ENCODE measurements at regions not wholly inside any gene's neighbourhood (a gene's known extent, or its start where the extent isn't known, plus 50 kb on each side); places are given as distances from the start of the nearest gene placed in this dataset.
"Not testable (repeated sequence)": the region's sequence is repeated elsewhere in the genome, so short reads cannot be mapped to it uniquely, and the experiment has no call there.

DNA sequence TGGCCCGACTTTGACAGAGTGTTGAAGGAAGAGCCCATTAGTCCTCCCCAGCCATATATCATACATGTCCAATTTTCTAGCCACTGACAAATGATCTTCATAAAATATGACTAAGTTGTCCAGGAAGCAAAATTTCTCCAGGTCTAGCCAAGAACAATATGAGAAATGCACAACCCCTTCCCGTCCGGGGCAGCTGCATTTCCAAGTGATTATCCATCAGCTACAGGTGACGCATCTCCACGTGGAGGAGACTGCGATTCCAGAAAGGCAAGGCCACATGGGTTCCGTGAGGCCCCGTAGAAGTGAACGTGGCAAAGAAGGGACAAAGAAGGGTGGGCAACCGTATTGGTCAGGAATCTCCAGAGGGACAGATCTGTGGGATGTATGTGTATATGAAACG lies 118.6 kb downstream of the ATP6V0E2 start:
- not testable (repeated sequence) for DNase-seq (ENCODE audit: low read depth in 3 of 3, low spot score in 1 of 3)

DNA sequence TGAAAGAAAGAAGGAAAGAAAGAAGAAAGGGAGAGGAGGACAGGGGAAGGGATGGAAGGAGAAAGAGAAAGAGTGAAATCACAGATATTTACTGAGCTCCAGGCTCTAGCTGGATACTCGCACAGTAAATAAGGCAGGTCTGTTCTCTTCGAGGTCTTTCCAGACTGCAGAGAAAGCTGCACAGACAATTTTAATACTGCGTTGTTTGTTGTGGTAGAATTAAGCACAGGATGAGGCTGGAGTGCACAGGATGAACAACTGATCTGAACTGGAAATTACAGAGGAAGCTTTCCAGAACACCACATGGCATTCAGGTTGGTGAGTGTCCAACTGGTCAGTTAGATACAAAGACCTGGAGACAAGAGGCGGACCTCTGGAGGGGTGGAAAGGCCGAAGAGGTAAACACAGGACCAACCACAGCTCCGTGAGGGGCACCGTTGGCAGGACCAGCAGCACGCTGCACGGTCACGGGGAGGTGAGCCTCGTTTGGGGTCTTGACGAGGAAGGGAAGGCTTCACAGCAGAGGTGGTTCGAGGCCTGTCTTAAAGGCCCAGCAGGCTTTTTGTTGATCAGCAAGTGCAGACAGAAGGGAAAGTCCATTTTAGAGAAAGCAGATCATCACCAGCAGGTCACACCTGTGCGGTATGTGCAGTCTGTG lies 121.7 kb downstream of the ATP6V0E2 start:
- DNase-seq (ENCODE audit: low read depth in 3 of 3, low spot score in 1 of 3) = not testable (repeated sequence)

DNA sequence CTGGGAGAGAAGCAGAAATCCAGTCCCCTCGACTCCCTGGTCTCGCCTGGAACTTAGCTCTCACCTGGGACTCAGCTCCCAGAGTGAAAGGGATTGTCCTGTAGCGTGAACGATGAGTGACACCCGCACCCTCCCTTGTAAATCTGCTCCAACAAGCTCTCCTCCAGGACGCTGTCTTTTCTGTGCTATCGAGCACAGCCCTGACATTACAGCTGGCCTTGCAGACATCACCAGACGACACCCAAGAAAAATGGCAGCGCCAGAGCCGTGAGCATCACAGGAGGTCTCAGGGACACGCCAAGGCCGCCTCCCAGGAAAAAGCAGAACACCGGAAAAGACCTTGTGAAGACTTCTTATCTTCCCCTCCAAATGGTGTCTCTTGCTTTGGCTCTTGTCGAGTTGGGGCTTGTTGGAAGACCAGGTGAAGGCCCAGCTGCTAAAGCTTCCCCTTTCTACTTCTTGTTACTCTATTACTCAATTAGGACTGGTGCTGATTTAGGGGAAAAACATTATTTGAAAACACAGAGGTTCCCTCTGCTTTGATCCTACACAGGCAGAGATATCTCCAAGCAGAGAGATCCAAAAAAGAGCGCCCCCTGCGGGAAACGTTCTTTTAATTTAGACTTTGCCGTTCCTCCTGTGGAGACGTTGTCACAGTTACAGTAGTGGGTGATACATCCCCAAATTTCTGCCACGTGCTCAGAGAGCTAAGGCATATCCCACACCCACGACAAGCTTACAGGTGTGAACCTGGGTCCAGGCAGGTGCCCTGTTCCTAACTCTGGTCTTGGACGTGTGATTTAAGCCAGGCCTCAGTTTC lies 127.2 kb downstream of the ATP6V0E2 start:
- peak in 1 of 3 donors; percentile 4 for DNase-seq (ENCODE audit: low read depth in 3 of 3, low spot score in 1 of 3)

DNA sequence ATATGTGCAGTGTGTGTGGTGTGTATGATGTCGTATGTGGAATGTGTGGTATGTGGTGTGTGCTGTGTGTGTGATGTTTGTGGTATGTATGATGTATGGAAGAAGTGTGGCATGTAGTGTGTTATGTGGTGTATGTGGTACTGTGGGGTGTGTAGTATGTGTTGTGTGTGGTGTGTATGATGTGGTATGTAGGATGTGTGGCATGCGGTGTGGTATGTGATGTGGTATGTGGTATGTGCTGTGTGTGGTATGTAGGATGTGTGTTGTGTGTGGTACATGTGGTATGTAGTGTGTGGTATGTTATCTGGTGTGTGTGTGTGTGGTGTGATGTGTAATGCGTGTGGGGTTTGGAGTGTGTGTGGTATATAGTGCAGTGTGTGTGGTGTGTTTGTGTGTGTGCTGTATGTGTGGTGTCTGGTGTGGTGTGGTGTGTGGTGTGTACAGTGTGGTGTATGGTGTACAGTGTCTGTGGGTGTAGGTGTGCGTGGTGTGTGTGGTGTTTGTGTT lies 129.6 kb downstream of the ATP6V0E2 start:
- no peak for DNase-seq (ENCODE audit: low read depth in 3 of 3, low spot score in 1 of 3)

DNA sequence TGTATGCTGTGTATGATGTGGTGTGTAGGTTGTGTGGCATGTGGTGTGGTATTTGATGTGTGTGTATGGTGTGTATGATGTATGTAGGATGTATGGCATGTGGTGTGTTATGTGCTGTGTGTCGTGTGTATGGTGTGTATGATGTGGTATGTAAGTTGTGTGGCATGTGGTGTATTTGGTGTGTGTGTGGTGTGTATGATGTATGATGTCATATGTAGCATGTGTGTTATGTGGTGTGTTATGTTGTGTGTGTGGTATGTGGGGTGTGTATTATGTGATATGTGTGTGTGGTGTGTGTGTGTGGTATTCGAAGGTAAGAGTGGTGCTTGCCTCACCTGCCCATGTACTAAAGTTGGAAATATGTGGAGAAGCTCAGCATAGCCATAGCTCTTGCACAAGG lies 130.2 kb downstream of the ATP6V0E2 start:
- not testable (repeated sequence) for DNase-seq (ENCODE audit: low read depth in 3 of 3, low spot score in 1 of 3)

DNA sequence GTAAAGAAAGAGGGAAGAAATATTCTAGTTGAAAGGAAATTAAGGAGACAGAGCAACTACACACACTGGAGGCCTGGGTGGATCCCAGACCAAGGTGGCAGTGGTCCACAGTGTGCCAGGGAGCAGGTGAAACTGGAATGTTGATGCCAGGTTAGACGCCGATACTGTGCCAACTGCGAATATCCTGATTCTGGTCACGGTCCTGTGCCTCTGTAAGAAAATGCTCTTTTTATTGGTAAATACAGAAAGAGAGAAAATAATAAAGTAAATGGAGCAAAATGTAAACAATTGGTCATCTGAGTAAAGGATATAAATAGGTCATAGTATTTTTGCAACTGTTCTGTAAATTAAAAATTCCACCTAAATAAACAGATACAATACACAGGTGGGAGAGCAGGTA lies 131.1 kb downstream of the ATP6V0E2 start:
- not testable (repeated sequence) for DNase-seq (ENCODE audit: low read depth in 3 of 3, low spot score in 1 of 3)

DNA sequence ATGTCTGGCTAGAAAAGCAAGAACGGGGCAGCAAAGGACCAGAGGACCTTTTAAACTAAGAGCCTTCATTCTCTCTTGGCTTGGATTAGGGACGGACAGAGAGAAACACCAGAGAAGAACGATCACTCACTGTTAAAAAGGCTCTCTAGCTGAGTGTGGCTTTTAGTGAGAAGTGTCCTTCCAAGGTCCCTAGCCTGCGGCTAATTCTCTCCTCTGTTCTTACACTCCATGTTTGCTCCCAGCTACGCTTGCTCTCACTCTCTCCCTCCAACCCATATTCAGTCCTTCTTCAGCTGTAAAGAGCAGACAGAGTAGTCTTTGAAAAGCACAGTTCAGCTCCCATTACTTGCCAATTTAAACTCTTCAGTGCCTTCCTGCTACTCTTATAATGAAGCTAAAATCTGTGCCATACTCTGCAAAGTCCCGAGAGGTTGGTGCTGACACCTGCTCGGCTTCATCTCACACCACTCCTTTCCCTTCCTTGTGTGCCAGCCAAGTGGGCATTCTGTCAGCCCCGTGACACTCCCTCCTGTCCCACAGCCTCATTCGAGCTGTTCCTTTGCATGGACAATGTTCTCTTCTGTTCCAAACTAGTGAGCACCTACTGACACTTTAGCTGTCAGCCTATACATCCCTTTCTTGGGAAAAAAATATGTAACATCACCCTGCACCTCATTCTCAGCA lies 136.0 kb downstream of the ATP6V0E2 start:
- not testable (repeated sequence) for DNase-seq (ENCODE audit: low read depth in 3 of 3, low spot score in 1 of 3)

DNA sequence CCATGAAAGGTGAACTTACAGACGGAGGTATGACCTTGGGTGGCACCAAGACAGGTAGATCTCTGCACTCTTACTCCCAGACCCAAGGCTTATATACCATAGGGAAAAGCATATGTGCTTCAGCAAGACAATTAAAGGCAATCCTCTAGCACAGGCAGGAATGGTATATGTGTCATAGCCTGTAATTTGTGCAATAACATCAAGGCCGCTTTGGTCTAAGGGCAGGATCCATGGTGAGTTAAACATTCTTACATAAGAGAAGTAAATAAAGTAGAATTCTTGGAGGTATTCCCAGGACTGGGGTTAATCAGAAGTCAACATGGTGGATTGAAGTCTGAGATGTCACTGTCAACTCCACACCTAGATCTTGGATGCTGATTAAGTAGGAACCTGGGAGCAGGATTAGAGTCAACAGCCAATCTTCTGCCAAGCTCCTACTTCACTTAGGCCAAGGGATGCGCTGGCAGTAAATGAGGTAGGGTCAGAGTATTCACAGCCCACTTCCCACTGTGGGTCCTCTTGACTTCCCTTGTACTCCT lies 143.0 kb downstream of the ATP6V0E2 start:
- DNase-seq (ENCODE audit: low read depth in 3 of 3, low spot score in 1 of 3) = not testable (repeated sequence)

DNA sequence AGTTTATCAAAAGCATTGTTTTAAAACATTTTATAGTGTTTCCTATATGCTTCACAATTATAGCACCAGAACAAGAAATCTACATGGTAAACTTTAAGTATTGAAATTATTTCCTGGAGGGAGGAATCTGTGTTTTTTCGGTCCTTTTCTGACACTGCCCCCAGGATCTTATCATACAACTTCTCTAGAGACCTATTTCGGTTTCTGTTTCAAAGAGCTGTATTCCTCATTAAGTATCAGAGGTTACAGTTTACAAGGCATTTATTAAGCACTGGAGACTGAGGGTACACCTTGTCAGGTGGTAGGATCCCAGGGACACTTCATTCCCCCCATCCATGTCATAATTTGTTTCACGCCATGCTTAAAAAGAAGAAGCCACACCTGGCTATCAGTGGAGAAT lies 146.4 kb downstream of the ATP6V0E2 start:
- DNase-seq (ENCODE audit: low read depth in 3 of 3, low spot score in 1 of 3) = not testable (repeated sequence)

DNA sequence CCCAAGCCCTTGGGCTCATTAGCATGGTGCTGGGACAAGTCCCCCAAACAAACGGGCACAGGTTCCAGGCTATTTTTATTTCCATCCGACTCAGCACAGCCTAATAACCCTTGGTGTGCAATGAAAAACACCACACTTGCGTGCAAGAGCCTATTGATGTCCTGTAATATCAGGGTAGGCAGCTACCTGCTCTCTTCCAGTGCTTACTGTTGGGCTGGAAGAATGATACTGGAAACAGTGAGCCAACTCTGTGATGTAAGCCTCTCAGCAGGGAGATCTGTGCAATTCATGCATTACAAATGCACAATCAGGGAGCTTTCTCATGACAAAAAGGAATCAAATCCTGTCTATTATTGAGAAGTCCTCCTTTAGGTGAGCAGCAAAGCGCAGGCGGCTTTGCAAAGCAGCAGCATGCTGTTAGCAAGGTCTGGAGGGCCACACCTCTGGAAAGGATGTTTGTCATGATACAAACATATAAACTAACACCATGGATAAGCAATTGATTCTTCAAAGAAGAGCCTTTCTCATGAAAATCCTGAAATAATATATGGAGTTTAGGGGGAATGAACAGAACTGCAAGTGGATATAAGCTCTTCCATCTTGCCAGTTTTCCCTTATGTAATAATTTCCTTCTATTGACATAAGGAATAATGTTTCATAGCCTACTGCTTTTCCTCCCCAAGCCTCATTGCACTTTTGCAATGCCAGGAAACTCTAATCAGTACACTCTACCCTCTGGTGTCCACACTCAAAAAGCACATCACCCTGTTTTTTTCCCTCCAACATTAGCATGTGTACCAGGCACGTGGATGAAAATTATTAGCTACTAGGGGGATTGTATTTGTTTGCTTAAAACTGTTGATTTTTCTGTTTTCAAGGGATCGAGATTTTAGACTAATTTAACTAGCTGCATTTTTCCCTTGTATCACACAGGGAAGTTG lies 151.1 kb downstream of the ATP6V0E2 start:
- DNase-seq (ENCODE audit: low read depth in 3 of 3, low spot score in 1 of 3) = not testable (repeated sequence)

DNA sequence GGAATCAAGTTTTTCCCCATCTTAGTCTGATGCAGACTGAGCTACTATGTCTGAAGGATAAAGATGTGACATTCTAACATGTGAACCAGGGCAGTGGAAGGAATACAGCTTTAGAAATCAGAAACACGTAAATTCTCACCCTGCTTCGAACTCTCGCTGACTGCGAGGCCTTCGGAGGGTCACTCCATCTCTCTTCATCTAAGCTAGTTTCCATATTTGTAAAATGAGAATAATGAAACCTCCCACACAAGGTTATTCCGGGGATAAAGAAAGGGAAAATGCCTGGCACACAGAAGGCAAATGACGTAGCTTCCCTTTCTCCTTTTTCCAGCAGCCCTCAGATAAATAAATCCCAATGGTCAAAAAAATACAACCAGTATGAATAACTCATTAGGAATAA lies 152.0 kb downstream of the ATP6V0E2 start:
- DNase-seq (ENCODE audit: low read depth in 3 of 3, low spot score in 1 of 3) = not testable (repeated sequence)

DNA sequence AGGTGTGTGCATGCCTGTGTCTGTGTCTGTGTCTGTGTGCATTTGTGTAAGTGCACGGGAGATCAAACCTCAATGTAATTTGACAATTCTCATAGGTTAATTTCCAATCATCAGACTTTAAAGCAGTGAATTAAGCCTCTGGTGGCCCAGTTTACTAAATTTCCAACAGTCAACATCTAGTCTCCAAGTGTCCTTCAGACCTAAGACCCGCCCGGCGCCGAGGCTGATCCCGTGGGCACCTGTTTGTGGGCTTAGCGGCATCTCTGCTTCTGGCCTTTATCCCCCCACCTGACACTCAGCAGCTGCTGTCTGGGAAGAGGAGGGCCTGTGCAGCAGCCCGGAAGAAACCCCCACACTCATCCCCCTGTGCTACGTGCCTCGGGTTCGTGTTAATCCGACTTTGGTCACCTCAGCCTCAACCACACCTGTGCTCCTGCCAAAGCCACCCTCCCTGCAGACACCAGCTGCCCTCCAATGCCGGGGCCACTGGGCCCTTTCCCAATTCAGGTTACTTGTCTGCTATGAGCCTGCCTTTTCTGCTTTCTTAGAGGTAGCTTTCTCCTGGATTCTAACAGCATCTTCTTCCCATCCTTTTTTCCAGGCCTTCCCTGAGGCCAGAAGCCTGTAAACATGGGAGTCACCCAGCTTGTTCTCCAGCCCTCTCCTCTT lies 154.7 kb downstream of the ATP6V0E2 start:
- DNase-seq (ENCODE audit: low read depth in 3 of 3, low spot score in 1 of 3) = not testable (repeated sequence)

DNA sequence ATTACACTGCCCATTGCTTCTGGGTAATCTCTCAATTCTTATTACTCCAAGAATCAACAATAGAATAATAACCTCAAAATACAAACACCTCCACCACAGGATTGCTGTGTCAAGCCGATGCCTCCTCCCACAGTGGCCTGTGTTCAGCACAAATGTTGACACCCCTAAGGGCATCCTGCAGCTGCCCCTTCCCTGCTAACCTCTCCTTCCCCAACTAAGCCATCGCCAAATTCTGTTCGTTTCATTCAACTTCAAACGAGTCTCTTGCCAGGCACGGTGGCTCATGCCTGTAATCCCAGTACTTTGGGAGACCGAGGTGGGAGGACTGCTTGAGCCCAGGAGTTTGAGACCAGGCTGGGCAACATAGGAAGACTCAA lies 155.2 kb downstream of the ATP6V0E2 start:
- DNase-seq (ENCODE audit: low read depth in 3 of 3, low spot score in 1 of 3) = not testable (repeated sequence)

DNA sequence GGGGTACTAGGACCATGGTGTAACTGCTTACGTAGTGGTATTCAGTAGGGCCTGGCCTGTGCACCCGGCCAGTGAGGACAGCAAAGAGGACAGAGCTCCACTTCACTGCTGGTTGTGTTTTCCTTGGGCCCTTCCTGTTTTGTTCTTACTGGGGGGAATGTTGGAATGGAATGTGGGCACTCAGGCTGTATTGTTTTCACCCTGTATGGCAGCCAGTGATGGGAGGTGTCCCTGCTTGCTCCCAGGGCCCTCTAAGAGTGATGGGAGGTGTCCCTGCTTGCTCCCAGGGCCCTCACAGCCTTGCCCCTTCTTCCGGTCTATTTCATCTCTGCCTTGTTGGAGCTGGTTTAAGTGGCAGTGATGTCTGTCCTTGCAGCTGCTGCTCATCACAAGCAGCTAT lies 158.0 kb downstream of the ATP6V0E2 start:
- not testable (repeated sequence) for DNase-seq (ENCODE audit: low read depth in 3 of 3, low spot score in 1 of 3)

DNA sequence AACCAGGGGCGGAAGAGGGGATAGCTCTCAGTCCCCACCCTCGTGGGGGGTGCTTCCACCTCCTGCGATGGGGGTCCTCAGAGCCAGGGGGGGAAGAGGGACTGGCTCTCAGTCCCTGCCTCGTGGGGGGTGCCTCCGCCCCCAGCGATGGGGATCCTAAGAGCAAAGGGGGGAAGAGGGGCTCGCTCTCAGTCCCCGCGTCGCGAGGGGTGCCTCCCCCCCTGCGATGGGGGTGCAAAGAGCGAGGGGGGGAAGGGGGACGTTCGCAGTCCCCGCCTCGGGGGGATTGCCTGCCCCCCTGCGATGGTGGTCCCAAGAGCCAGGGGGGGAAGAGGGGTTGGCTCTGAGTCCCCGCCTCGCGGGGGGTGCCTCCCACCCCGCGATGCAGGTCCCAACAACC lies 159.9 kb downstream of the ATP6V0E2 start:
- DNase-seq (ENCODE audit: low read depth in 3 of 3, low spot score in 1 of 3) = not testable (repeated sequence)

DNA sequence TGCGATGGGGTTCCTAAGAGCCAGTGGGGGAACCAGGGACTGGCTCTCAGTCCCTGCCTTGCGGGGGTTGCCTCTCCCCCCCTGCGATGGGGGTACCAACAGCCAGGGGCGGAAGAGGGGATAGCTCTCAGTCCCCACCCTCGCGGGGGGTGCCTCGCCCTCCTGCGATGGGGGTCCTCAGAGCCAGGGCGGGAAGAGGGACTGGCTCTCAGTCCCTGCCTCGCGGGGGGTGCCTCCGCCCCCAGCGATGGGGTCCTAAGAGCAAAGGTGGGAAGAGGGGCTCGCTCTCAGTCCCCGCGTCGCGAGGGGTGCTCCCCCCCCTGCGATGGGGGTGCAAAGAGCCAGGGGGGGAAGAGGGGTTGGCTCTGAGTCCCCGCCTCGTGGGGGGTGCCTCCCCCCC lies 162.0 kb downstream of the ATP6V0E2 start:
- DNase-seq (ENCODE audit: low read depth in 3 of 3, low spot score in 1 of 3) = not testable (repeated sequence)

DNA sequence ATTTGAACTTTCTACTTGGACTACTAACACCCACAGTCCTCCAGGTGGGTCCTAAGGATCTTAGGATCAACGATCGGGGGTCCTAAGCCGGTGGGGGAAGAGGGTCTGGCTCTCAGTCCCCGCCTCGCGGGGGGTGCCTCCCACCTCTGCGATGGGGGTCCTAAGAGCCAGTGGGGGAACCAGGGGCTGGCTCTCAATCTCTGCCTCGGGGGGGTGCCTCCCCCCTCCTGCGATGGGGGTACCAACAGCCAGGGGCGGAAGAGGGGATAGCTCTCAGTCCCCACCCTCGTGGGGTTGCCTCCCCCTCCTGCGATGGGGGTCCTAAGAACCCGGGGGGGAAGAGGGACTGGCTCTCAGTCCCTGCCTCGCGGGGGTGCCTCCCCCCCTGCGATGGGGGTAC lies 165.3 kb downstream of the ATP6V0E2 start:
- DNase-seq (ENCODE audit: low read depth in 3 of 3, low spot score in 1 of 3) = not testable (repeated sequence)

DNA sequence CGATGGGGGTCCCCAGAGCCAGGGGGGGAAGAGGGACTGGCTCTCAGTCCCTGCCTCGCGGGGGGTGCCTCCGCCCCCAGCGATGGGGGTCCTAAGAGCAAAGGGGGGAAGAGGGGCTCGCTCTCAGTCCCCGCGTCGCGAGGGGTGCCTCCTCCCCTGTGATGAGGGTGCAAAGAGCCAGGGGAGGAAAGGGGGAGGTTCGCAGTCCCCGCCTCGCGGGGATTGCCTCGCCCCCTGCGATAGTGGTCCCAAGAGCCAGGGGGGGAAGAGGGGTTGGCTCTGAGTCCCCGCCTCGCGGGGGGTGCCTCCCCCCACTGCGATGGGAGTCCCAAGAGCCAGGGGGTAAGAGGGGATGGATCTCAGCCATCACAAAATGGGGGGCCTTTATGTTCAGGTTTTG lies 168.5 kb downstream of the ATP6V0E2 start:
- DNase-seq (ENCODE audit: low read depth in 3 of 3, low spot score in 1 of 3) = not testable (repeated sequence)

DNA sequence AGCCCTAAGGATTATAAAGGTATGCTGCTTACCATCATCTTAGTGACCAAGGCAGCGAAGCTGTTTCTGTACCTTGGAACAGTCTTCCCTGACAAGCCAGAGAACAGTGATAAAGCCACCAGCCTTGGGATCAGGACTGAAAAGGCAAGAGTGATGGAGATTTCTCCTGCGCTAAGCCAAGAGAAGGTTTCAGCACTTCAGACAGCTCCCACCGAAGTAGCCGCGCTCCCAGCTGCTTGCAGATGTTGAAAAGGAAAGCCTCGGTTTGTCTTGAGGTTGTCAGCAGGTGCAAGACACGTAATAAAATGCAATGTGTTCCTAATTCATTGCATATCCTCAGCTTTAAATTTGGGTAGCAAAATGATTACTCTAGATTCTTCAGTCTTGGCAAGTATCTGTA lies 171.0 kb downstream of the ATP6V0E2 start:
- DNase-seq (ENCODE audit: low read depth in 3 of 3, low spot score in 1 of 3) = not testable (repeated sequence)

DNA sequence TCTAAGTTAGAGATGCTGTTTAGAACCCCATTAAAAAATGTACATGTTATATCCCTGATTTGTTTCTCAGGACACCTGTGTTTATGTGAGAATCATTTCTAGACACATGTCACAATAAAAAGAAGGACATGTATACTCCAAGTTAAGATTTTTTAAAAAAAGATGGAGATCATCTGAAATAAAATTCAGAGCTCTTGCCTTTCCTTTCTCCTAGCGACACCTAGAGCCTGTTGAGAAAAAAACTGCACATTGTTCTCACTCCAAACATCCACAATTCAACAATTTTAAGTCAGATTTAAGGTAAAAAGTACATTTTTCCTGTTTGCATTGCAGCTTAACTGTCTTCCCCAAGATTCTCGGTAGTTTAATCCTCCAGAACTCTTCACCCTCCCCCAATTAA lies 171.8 kb downstream of the ATP6V0E2 start:
- not testable (repeated sequence) for DNase-seq (ENCODE audit: low read depth in 3 of 3, low spot score in 1 of 3)

Data from stimulated activated CD4-positive, alpha-beta T cell treated with anti-CD3 and anti-CD28 coated beads, TNF-alpha, amount 100 ng/mL, for 1 hour (primary cell).